GM19099 (cell line): ENCODE measurements at regions not wholly inside any gene's neighbourhood (a gene's known extent, or its start where the extent isn't known, plus 50 kb on each side); places are given as distances from the start of the nearest gene placed in this dataset.
A peak's percentile ranks its signal among the peaks of the same experiment; 100 is the strongest.

Experiments used
- POLR2A ChIP-seq: IDR thresholded peaks from 3 replicates; pipeline ENCODE4 v1.6.1; 2011; ENCODE audit warnings: low read depth; ENCODE audit not compliant: insufficient read length; ENCODE audit errors: extremely low read depth

DNA sequence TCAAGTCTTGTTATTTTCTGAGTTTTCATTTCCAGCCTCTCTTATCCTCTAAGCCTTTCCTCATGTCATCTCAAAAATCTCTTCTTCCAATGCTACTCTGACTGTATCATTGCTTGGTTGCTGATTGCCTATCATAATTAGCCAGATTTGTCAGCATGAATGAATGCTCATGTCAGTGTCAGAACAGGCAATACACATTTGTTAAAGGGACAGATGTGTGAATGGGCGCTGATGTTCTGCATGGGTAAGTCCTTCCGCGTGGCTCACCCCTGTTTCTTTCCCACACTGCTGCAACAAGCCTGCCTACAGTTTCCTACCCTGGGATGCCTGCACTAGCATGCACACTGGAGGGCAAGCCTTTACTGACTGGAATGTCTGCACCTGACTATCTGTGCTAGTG, 100.6 kb downstream of the RHOU start:
- no peak for TF ChIP-seq POLR2A

DNA sequence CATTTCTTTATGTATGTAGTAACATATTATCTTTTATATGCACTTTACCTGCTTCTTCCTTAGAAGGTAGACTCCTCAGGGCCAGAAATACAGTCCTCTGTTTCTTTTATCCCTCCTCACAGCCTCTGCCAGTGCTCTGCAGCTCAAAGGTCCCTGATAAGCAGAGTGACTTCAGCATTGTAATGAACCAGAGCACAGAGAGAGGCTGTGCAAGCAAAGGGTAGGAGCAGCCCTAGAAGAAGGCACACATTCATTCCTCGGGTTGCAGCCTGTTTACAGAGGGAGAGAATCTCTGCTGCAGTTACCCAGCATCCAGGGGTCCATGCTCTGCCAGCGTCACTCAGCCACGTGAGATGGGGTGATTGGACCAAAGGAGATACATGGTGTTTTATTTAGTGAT, 101.1 kb downstream of the RHOU start:
- TF ChIP-seq POLR2A, result no peak

DNA sequence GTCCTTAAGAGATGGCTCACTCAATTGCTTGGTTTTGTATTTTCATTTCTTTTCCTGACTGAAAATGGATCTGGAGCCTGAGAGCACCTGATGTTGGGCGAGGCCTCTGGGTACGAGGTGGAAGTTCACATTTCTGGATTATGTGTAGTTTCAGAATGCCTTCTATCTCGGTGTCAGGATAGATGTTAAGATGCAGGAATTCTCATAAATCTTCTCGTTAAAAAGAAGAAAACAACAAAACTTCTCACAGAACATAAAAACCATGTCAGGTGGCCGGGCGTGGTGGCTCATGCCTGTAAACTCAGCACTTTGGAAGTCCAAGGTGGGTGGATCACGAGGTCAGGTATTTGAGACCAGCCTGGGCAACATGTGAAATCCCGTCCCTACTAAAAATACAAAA, 101.8 kb downstream of the RHOU start:
- TF ChIP-seq POLR2A, result no peak

DNA sequence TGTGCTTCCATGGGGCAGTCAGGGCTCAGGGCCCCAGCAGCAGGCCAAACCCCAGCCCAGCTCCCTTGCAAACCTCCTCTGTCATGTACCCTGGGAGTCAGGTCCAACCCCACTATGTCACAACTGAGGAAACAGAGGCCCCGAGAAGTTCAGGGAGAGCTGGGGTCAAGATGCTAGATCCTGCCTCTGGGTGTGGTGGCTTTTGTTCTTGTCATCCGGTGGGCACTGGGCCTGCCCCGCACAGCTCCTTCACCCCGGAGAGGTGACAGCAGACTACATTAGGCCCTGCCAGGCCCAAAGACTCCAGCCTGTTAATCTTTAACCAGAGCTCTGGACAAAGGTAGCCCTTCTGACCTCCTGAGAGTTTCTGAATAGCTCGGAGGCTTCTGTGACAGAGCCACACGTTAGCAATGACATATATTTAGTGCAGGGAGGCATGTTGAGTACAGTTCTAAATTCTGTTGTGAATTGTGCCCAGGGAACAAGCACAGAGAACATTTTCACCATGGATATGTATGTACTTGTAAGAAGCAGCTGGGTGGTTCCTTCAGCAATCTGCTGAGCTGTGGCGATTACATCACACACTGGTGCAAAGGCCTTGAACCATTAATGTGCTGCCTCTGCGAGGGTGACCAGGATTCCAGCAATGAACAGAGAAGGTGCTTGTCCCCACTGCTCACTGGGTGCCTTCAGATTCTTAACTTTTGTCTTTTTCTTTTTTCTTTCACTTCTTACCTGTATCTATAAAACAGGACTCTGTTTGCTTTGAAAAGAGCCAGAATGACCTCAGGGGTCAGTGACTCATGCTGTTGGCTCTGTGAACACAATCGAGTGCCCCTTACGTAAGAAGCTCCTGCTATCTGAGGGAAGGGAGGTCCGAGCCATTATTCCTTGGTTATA, 102.8 kb downstream of the RHOU start:
- TF ChIP-seq POLR2A, result peak; percentile 26

GRCh38 chr1:228838717-228839500, 103.6 kb downstream of the RHOU start:
- no peak for TF ChIP-seq POLR2A

DNA sequence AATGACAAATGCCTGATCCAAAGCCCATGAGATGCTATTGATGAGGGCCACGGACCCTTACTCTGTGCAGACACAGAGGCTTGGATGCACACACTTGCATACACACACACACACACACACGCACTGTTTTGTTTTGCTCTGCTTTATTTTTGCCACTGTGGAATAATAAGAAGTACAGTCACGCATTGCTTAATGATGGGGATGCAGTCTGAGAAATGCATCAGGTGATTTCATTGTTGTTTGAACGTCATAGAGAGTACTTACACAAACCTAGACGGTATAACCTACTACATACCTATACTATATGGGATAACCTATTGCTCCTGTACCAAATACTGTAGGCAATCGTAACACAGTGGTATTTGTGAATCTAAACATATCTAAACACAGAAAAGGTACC, 104.4 kb downstream of the RHOU start:
- no peak for TF ChIP-seq POLR2A

- no peak for TF ChIP-seq POLR2A
Observed at GRCh38 chr1:228841632-228842031, 106.4 kb downstream of the RHOU start.

DNA sequence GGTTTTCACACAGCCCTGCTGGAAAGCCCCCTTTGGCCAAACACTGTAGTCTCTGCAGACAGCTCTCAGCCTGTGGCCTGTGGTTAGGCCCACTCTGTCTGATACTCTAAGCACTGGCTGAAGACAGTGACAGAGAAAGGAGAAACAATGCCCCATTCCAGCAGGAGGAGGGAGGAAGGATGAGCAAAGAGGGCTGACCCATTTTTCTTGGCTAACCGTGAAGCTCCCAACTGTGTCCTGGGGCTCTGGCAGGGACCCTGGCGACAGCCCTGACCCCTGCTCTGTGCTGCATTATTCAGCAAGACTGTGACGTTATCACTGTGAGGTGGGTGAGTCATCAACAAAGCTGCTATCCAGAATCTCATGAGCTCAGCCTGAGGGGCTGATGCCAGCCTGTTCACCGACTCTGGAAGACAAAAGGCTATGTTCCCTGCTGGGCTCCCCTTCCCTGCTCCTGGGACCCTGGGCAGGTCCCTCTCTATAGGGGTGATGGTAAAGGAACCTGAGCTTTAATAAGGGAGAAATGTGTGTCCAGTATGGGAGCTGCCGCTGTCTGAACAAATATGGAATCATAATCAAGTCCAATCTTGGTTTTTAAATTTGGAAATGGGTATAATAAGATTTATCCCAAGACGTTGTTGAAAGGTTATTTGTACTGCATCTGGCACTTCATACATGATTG, 107.0 kb downstream of the RHOU start:
- TF ChIP-seq POLR2A, result no peak

- TF ChIP-seq POLR2A, result no peak
Observed at GRCh38 chr1:228845101-228845500, 109.8 kb downstream of the RHOU start.

- no peak for TF ChIP-seq POLR2A
Observed at GRCh38 chr1:228846952-228847351, 111.7 kb downstream of the RHOU start.

DNA sequence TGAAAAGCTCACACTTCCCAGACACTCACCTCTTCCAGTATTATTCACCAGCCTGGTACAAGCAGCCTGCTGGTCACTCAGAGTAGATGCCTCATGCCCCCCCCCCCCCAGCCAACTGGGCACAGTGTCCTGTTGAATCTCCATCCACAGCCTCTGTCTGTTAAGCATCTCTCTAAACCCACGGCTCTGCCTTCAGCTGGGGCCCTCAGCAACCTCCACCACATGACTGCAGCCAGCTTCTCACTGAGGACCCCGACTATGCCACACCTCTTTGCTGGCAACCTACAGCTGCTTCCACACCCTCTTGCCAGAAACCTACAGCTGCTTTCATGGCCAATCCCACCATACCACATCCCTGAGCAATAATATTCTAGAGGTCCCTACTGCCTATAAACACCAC, 113.1 kb downstream of the RHOU start:
- TF ChIP-seq POLR2A, result peak; percentile 13

DNA sequence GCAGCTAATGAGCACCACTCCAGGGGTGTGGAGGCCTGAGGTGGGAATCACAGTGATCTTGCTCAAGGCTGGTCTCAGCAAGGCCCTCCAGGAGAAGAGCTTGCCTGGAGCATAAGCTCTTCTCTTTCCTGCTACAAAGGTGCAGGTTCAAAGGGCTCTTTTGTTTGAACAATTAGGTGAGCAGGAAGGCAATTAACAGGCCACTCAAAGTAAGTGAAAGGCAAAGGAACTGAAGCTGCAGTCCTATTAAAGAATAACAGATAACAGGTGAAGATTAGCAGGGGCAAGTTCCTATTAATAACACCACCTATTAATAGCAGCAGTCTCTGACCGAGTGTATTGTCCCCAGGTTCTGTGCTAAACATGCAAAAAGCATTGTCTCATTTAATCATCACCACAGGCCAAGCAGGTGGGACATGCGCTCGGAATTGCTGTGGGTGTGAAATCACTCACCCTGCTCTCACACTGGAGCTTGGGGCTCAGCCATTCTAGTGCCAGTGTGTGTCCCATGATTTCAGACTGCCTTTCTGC, 113.8 kb downstream of the RHOU start:
- no peak for TF ChIP-seq POLR2A

- TF ChIP-seq POLR2A, result no peak
Observed at GRCh38 chr1:228850141-228851100, 115.1 kb downstream of the RHOU start.

DNA sequence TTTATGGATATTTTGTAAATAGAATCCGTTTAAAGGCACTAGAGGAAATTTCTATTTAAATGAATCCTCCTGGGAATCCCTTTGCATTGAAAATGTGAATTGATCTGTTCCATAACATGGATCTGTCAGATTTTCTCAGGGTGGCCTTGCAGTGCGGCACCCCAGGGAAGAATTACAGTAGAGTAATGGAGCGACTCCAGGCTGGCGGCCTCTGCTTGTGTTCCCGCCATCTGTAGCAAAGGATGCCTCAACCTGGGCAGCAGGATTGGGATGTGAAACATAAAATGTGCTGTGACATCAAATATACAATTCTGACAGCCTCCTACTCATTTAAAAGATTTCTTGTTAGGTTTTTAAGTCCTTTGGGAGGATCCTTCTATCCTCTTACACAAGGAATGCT, 115.9 kb downstream of the RHOU start:
- no peak for TF ChIP-seq POLR2A
